Esophagus squamous epithelium (tissue), 4 donors: ENCODE measurements at regions not wholly inside any gene's neighbourhood (a gene's known extent, or its start where the extent isn't known, plus 50 kb on each side); places are given as distances from the start of the nearest gene placed in this dataset.

Source experiments
- POLR2A ChIP-seq, 4 donors: fragments of 450-650 bp; IDR thresholded peaks; one replicate each; pipeline ENCODE4 v1.6.1; 2017; ENCODE audit warnings: antibody characterized with exemption in 4 of 4, mild to moderate bottlenecking in 4 of 4, moderate library complexity in 3 of 4
- TF ChIP-seq, protein P1 (sequence below), 6 experiments: fragments of 450-650 bp in 4 of 6; fragments of 200-600 bp in 2 of 6; sonication (generic) in 2 of 6; IDR thresholded peaks; one replicate each; pipeline ENCODE4 v1.5.1; 2016 to 2019; ENCODE audit warnings: antibody characterized with exemption in 6 of 6, mild to moderate bottlenecking in 4 of 6, moderate library complexity in 4 of 6

DNA sequence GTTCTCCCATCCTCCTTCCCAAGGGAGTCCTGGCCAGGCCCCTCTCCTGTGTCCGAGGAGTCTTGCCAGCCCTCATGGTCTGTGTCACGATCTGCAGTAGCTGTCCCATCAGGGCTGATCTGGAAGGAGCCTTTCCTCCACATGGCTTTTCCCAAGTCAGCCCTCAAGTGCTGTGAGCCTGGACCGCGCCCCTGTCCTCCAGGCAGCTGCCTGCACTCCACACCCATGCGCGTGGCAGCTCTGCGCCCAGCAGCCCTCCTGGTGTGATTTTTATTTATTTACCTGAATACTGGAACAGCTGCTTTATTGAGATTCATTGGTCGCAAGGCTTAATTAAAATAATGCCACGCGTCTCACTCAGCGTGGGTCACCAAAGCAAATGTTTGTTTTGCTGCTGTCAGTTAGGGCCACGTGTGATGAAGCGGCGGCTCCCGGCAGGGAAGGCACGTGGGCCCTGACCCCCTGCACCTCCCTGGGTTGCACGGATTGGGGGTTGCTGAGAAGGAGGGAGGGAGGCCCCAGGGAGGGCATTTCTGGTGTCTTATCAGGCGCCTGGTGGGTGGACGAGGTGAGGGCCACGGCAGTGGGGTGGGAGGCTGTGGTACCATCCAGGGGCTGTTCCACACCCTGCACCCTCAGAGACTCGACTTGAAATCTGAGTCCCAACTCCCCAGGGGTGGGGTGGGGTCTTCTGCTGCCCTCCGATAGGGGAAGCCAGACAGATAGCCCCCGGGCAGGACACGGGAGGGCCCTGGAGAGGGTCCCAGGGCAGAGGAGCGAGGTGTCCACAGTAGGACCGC, 206.3 kb upstream of the C14orf180 start:
- TF ChIP-seq, protein P1, sequence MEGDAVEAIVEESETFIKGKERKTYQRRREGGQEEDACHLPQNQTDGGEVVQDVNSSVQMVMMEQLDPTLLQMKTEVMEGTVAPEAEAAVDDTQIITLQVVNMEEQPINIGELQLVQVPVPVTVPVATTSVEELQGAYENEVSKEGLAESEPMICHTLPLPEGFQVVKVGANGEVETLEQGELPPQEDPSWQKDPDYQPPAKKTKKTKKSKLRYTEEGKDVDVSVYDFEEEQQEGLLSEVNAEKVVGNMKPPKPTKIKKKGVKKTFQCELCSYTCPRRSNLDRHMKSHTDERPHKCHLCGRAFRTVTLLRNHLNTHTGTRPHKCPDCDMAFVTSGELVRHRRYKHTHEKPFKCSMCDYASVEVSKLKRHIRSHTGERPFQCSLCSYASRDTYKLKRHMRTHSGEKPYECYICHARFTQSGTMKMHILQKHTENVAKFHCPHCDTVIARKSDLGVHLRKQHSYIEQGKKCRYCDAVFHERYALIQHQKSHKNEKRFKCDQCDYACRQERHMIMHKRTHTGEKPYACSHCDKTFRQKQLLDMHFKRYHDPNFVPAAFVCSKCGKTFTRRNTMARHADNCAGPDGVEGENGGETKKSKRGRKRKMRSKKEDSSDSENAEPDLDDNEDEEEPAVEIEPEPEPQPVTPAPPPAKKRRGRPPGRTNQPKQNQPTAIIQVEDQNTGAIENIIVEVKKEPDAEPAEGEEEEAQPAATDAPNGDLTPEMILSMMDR (IDR thresholded peaks at IDR 0.05): no peak
- TF ChIP-seq POLR2A (IDR thresholded peaks at IDR 0.05): no peak
